ENCODE measurements at regions not wholly inside any gene's neighbourhood (a gene's known extent, or its start where the extent isn't known, plus 50 kb on each side); places are given as distances from the start of the nearest gene placed in this dataset.
A peak's percentile ranks its signal among the peaks of the same experiment; 100 is the strongest.

DNA sequence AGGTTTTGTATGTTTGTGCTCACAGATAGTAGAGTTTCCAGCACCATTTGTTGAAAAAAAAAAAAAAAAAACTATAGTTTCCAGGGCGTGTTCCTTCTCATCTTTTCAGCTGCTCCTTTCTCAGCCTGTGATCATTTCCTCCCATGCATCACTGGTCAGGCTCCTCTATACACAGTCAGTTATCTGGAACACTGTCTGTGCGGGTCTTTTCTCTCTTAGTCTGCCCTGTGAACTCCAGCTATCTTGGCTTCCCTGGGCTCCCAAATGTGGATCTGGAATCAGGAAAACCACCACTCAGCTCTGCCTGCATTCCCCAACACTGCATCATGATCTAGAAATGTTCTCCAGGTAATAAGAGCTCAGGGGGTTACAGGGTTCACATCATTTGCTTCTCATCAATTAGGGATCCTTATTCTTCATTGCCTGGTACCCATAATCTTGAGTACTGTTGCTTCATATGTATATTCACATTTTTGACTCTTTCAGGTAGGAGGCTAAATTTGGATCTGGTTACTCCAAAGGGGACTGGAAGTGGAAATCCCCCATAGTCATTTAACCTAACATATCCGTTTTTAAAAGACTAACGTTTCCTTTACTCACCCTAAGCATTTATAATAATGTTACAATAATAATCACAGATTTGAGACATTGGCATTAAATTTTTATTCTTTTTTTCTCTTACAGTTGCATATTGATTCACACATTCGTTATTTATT, 221.8 kb upstream of the KLF3 start (continued):
- TF ChIP-seq, protein P1, sequence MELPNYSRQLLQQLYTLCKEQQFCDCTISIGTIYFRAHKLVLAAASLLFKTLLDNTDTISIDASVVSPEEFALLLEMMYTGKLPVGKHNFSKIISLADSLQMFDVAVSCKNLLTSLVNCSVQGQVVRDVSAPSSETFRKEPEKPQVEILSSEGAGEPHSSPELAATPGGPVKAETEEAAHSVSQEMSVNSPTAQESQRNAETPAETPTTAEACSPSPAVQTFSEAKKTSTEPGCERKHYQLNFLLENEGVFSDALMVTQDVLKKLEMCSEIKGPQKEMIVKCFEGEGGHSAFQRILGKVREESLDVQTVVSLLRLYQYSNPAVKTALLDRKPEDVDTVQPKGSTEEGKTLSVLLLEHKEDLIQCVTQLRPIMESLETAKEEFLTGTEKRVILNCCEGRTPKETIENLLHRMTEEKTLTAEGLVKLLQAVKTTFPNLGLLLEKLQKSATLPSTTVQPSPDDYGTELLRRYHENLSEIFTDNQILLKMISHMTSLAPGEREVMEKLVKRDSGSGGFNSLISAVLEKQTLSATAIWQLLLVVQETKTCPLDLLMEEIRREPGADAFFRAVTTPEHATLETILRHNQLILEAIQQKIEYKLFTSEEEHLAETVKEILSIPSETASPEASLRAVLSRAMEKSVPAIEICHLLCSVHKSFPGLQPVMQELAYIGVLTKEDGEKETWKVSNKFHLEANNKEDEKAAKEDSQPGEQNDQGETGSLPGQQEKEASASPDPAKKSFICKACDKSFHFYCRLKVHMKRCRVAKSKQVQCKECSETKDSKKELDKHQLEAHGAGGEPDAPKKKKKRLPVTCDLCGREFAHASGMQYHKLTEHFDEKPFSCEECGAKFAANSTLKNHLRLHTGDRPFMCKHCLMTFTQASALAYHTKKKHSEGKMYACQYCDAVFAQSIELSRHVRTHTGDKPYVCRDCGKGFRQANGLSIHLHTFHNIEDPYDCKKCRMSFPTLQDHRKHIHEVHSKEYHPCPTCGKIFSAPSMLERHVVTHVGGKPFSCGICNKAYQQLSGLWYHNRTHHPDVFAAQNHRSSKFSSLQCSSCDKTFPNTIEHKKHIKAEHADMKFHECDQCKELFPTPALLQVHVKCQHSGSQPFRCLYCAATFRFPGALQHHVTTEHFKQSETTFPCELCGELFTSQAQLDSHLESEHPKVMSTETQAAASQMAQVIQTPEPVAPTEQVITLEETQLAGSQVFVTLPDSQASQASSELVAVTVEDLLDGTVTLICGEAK (IDR thresholded peaks at IDR 0.05): peak; percentile 80
- TF ChIP-seq, protein P1 (CRISPR knock-in tag; IDR thresholded peaks at IDR 0.05): no peak; the same call in 1 of the 2 replicates
- TF ChIP-seq, protein P2, sequence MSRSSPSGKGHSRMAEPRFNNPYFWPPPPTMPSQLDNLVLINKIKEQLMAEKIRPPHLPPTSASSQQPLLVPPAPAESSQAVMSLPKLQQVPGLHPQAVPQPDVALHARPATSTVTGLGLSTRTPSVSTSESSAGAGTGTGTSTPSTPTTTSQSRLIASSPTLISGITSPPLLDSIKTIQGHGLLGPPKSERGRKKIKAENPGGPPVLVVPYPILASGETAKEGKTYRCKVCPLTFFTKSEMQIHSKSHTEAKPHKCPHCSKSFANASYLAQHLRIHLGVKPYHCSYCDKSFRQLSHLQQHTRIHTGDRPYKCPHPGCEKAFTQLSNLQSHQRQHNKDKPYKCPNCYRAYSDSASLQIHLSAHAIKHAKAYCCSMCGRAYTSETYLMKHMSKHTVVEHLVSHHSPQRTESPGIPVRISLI (CRISPR knock-in tag; IDR thresholded peaks at IDR 0.05; ENCODE audit: borderline replicate concordance): peak; percentile 18; the same call in 1 of the 2 replicates
- TF ChIP-seq ZNF737 (CRISPR knock-in tag; IDR thresholded peaks at IDR 0.05; ENCODE audit: borderline replicate concordance): no peak
- TF ChIP-seq SPEN (CRISPR knock-in tag; IDR thresholded peaks at IDR 0.05; ENCODE audit: low read depth): no peak
- TF ChIP-seq ZFP36L2 (CRISPR knock-in tag; IDR thresholded peaks at IDR 0.05): no peak
- TF ChIP-seq FLYWCH1 (CRISPR knock-in tag; IDR thresholded peaks at IDR 0.05): no peak
- TF ChIP-seq, protein P3, sequence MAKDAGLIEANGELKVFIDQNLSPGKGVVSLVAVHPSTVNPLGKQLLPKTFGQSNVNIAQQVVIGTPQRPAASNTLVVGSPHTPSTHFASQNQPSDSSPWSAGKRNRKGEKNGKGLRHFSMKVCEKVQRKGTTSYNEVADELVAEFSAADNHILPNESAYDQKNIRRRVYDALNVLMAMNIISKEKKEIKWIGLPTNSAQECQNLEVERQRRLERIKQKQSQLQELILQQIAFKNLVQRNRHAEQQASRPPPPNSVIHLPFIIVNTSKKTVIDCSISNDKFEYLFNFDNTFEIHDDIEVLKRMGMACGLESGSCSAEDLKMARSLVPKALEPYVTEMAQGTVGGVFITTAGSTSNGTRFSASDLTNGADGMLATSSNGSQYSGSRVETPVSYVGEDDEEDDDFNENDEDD (CRISPR knock-in tag; IDR thresholded peaks at IDR 0.05; ENCODE audit: borderline replicate concordance): no peak
- TF ChIP-seq NKX3-1 (CRISPR knock-in tag; IDR thresholded peaks at IDR 0.05): no peak
- TF ChIP-seq YY1 (IDR thresholded peaks at IDR 0.05; ENCODE audit: insufficient read depth, insufficient replicate concordance, low read depth, low read length): no peak
- no peak for TF ChIP-seq ZFX (CRISPR knock-in tag; IDR thresholded peaks at IDR 0.05; ENCODE audit: low read depth)
- TF ChIP-seq ZBTB42 (CRISPR knock-in tag; IDR thresholded peaks at IDR 0.05): no peak
- no peak for TF ChIP-seq ZNF773 (CRISPR knock-in tag; IDR thresholded peaks at IDR 0.05; ENCODE audit: borderline replicate concordance)
